ENCODE measurements at regions not wholly inside any gene's neighbourhood (a gene's known extent, or its start where the extent isn't known, plus 50 kb on each side); places are given as distances from the start of the nearest gene placed in this dataset.

- H3K27ac ChIP-seq (ENCODE audit: extremely low read depth, low read depth, low read length): no peak overlapping the region
- H3K4me1 ChIP-seq (replicated peaks in 1 of 2; ENCODE audit: control insufficient read depth in 2 of 2, insufficient read depth in 2 of 2, low read length in 2 of 2): no peaks in the 10 kb centered on the region
- H4K20me1 ChIP-seq (replicated peaks; ENCODE audit: control insufficient read depth, insufficient read depth, low read length): no peaks in the 10 kb centered on the region
- FAIRE-seq (no peak), ATAC-seq (no peak), DNase-seq (ENCODE audit: extremely low read depth in 1 of 4, low spot score in 3 of 4) (no peak)
- no peak overlapping the region for H2AFZ ChIP-seq (ENCODE audit: low read depth, low read length)
- no peak overlapping the region for H3K4me3 ChIP-seq
- no TSS peak for BruUV-seq (replicated peaks)
- 2% methylated on average over 6 of the region's 6 CpGs for WGBS (ENCODE audit: insufficient coverage, low coverage, missing lambda C conversion rate)
- H3K9ac ChIP-seq (ENCODE audit: insufficient read depth in 1 of 2, low read depth in 2 of 2, low read length in 2 of 2): no peak overlapping the region
- no peaks in the 10 kb centered on the region for H3K79me2 ChIP-seq (ENCODE audit: control insufficient read depth, insufficient read depth, low read length)
- H3K27me3 ChIP-seq (ENCODE audit: control insufficient read depth in 2 of 2, insufficient read depth in 2 of 2, low read length in 2 of 2): no peaks in the 10 kb centered on the region
- CTCF ChIA-PET (ENCODE audit: low intra/inter-chr PET ratio): no interaction called here
- no peaks in the 10 kb centered on the region for H3K36me3 ChIP-seq (ENCODE audit: control insufficient read depth, insufficient read depth, low read length)
- H3K9me1 ChIP-seq (ENCODE audit: control insufficient read depth, insufficient read depth, low read length): no peaks in the 10 kb centered on the region
- H3K4me2 ChIP-seq (ENCODE audit: insufficient read depth, low read length): no peak overlapping the region
- no peaks in the 10 kb centered on the region for H3K9me3 ChIP-seq (replicated peaks; ENCODE audit: control insufficient read depth, insufficient read depth, low read depth, low read length)
- POLR2A ChIA-PET: no interaction called here
- intact Hi-C loops (cut with micrococcal nuclease) (no loop called here), in situ Hi-C loops (cut with MboI) (no loop called here)
- TF ChIP-seq ZNF318 (IDR thresholded peaks at IDR 0.05; ENCODE audit: borderline replicate concordance in 1 of 2, low read depth in 1 of 2): no peak
- TF ChIP-seq KDM1A (IDR thresholded peaks at IDR 0.05): no peak
- no peak for TF ChIP-seq ZNF24 (IDR thresholded peaks at IDR 0.05)
- no peak for TF ChIP-seq RAD21 (CRISPR knock-in tag; conservative IDR thresholded peaks at IDR 0.05 in 1 of 2, IDR thresholded peaks at IDR 0.05 in 1 of 2)
- no peak for TF ChIP-seq MTA1 (IDR thresholded peaks at IDR 0.05; ENCODE audit: borderline replicate concordance)
- TF ChIP-seq ZBTB26 (CRISPR knock-in tag; IDR thresholded peaks at IDR 0.05): no peak
- no peak for TF ChIP-seq ZBTB33 (CRISPR knock-in tag; IDR thresholded peaks at IDR 0.05)
- no peak for TF ChIP-seq JUN (IDR thresholded peaks at IDR 0.05; ENCODE audit: borderline replicate concordance, low read depth, low read length)
- no peak for TF ChIP-seq JUN (CRISPR knock-in tag; IDR thresholded peaks at IDR 0.05; ENCODE audit: borderline replicate concordance)
- TF ChIP-seq FOSL1 (tag; conservative IDR thresholded peaks at IDR 0.05): no peak
- TF ChIP-seq FIP1L1 (IDR thresholded peaks at IDR 0.05; ENCODE audit: low read depth, low read length, poor library complexity, severe bottlenecking): no peak
Observed at GRCh38 chr5:124401476-124402143, 344.8 kb downstream of the ZNF608 start.

Measured in K562 (cell line).